HCT116 (cell line): ENCODE measurements at regions not wholly inside any gene's neighbourhood (a gene's known extent, or its start where the extent isn't known, plus 50 kb on each side); places are given as distances from the start of the nearest gene placed in this dataset.
A peak's percentile ranks its signal among the peaks of the same experiment; 100 is the strongest.

ENCODE experiments used
- ATAC-seq: fragments of 200-7000 bp; cut with Tn5 transposase; 2 replicates; pipeline ENCODE4 v1.9.1; 2020; ENCODE audit warnings: mild to moderate bottlenecking, moderate library complexity
- BruUV-seq: library from RNA; stranded (reverse); fragments of 400-500 nt; replicated peaks from 2 replicates; lab custom pipeline; 2021; lab: Mats Ljungman, UMichigan
- CTCF ChIA-PET: fragments of 300-600 bp; sonication (Branson Sonifier 250); formaldehyde crosslinking; loops from one replicate; lab custom pipeline; 2021; ENCODE audit warnings: antibody characterized with exemption; lab: Charles Lee
- POLR2A ChIA-PET: fragments of 300-600, 350-600 bp; sonication (Branson Sonifier 250); formaldehyde crosslinking; loops from one replicate; lab custom pipeline; 2021; ENCODE audit warnings: antibody characterized with exemption; lab: Charles Lee
- RAD21 ChIA-PET, 2 experiments: fragments of 300-600 bp; sonication (Branson Sonifier 250); formaldehyde crosslinking; loops; one replicate each; lab custom pipeline; 2023; ENCODE audit warnings: low total read pairs in 2 of 2; ENCODE audit not compliant: uncharacterized antibody in 2 of 2, unreplicated experiment in 2 of 2, low non-redundant PET in 1 of 2; lab: Charles Lee
- DNase-seq: peaks from one replicate; pipeline ENCODE4 v3.0.0-alpha.2; 2010; ENCODE audit warnings: low read depth, low spot score
- H2AFZ ChIP-seq: fragments of 200-600 bp; shearing (Covaris generic), sonication (generic); 2 replicates; pipeline ENCODE4 v1.6.1; 2017; ENCODE audit warnings: low read depth, mixed run types, mixed read lengths, antibody characterized with exemption, low read length; ENCODE audit not compliant: poor library complexity, severe bottlenecking
- H3K27ac ChIP-seq: 2 replicates; pipeline ENCODE4 v1.5.1; 2012; ENCODE audit warnings: low read depth, low read length
- H3K27me3 ChIP-seq: fragments of 200-600 bp; sonication (generic); 2 replicates; pipeline ENCODE4 v1.6.1; 2016; ENCODE audit warnings: mixed run types, low read length, mixed read lengths; ENCODE audit not compliant: insufficient read depth
- H3K36me3 ChIP-seq, 2 experiments: fragments of 200-500 bp in 1 of 2; fragments of 200-600 bp in 1 of 2; sonication (Bioruptor generic) in 1 of 2; sonication (generic) in 1 of 2; 2 replicates each; pipeline versions ENCODE4 v1.5.1 to v1.6.1; 2014 to 2016; ENCODE audit warnings: low read length in 2 of 2, inconsistent platforms in 1 of 2, mixed read lengths in 1 of 2, mixed run types in 1 of 2; ENCODE audit not compliant: insufficient read depth in 2 of 2, control insufficient read depth in 1 of 2
- H3K4me1 ChIP-seq, 2 experiments: fragments of 200-600 bp in 1 of 2; sonication (generic) in 1 of 2; 2 replicates each; pipeline versions ENCODE4 v1.5.1 to v1.6.1; 2012 to 2017; ENCODE audit warnings: low read length in 2 of 2, inconsistent platforms in 1 of 2, mild to moderate bottlenecking in 1 of 2, mixed read lengths in 1 of 2, mixed run types in 1 of 2, moderate library complexity in 1 of 2; ENCODE audit not compliant: insufficient read depth in 2 of 2, control insufficient read depth in 1 of 2
- H3K4me2 ChIP-seq: fragments of 200-600 bp; sonication (generic); 2 replicates; pipeline ENCODE4 v1.6.1; 2017; ENCODE audit warnings: mixed run types, low read length, mixed read lengths
- H3K4me3 ChIP-seq, 2 experiments: fragments of 200-600 bp in 1 of 2; sonication (generic) in 1 of 2; replicated peaks in 1 of 2; 2 replicates each; pipeline ENCODE4 v1.5.1; 2011 to 2016; ENCODE audit warnings: low read length in 2 of 2, control low read depth in 1 of 2, low read depth in 1 of 2, mild to moderate bottlenecking in 1 of 2, mixed read lengths in 1 of 2, mixed run types in 1 of 2
- H3K79me2 ChIP-seq: fragments of 200-600 bp; sonication (generic); 2 replicates; pipeline ENCODE4 v1.6.1; 2017; ENCODE audit warnings: mild to moderate bottlenecking, mixed run types, low read length, moderate library complexity, mixed read lengths; ENCODE audit not compliant: insufficient read depth
- H3K9ac ChIP-seq: fragments of 200-600 bp; sonication (generic); 2 replicates; pipeline ENCODE4 v1.6.1; 2016; ENCODE audit warnings: low read length, mixed read lengths
- H3K9me2 ChIP-seq: fragments of 200-600 bp; sonication (generic), shearing (Covaris generic); 2 replicates; pipeline ENCODE4 v1.6.1; 2017; ENCODE audit warnings: mixed run types, mild to moderate bottlenecking, moderate library complexity; ENCODE audit not compliant: insufficient read depth
- H3K9me3 ChIP-seq, 2 experiments: fragments of 200-500 bp in 1 of 2; fragments of 200-600 bp in 1 of 2; sonication (Bioruptor generic) in 1 of 2; sonication (generic) in 1 of 2; 2 replicates each; pipeline ENCODE4 v1.6.1; 2014 to 2017; ENCODE audit warnings: low read length in 2 of 2, mixed read lengths in 2 of 2, inconsistent platforms in 1 of 2, low read depth in 1 of 2, mild to moderate bottlenecking in 1 of 2, mixed run types in 1 of 2, moderate library complexity in 1 of 2; ENCODE audit not compliant: control insufficient read depth in 1 of 2, insufficient read depth in 1 of 2
- H4K20me1 ChIP-seq: fragments of 200-600 bp; sonication (generic), shearing (Covaris generic); 2 replicates; pipeline ENCODE4 v1.6.1; 2017; ENCODE audit warnings: mixed run types, mild to moderate bottlenecking, moderate library complexity; ENCODE audit not compliant: insufficient read depth
- CEBPB ChIP-seq: IDR thresholded peaks from 2 replicates; pipeline ENCODE4 v1.6.1; 2012; ENCODE audit warnings: low read depth
- EGR1 ChIP-seq: IDR thresholded peaks from 2 replicates; pipeline ENCODE4 v1.6.1; 2012; ENCODE audit warnings: low read depth
- ELF1 ChIP-seq: IDR thresholded peaks from 2 replicates; pipeline ENCODE4 v1.6.1; 2012; ENCODE audit warnings: low read depth, borderline replicate concordance
- EZH2 ChIP-seq: fragments of 200-600 bp; sonication (generic); IDR thresholded peaks from 2 replicates; pipeline ENCODE4 v1.6.1; 2017; ENCODE audit warnings: antibody characterized with exemption, mixed run types
- EZH2phosphoT487 ChIP-seq: fragments of 200-600 bp; IDR thresholded peaks from 2 replicates; pipeline ENCODE4 v1.6.1; 2018; ENCODE audit warnings: antibody characterized with exemption, borderline replicate concordance
- FOSL1 ChIP-seq: IDR thresholded peaks from 2 replicates; pipeline ENCODE4 v1.6.1; 2012; ENCODE audit warnings: low read depth
- JUND ChIP-seq: IDR thresholded peaks from 2 replicates; pipeline ENCODE4 v1.6.1; 2012
- POLR2AphosphoS5 ChIP-seq: IDR thresholded peaks from 2 replicates; pipeline ENCODE4 v1.6.1; 2011; ENCODE audit warnings: mild to moderate bottlenecking, low read depth, low read length, moderate library complexity
- SIN3A ChIP-seq: IDR thresholded peaks from 2 replicates; pipeline ENCODE4 v1.6.1; 2012; ENCODE audit warnings: low read depth
- SP1 ChIP-seq: IDR thresholded peaks from 2 replicates; pipeline ENCODE4 v1.6.1; 2012; ENCODE audit warnings: low read depth
- SRF ChIP-seq: IDR thresholded peaks from 2 replicates; pipeline ENCODE4 v1.6.1; 2012; ENCODE audit warnings: low read depth
- TCF7L2 ChIP-seq: IDR thresholded peaks from 2 replicates; pipeline ENCODE4 v1.7.0; 2011; ENCODE audit warnings: borderline replicate concordance, inconsistent platforms; ENCODE audit not compliant: insufficient read depth, insufficient read length; ENCODE audit errors: extremely low read depth
- ZNF274 ChIP-seq: fragments of 200-500 bp; sonication (Bioruptor generic); IDR thresholded peaks from 2 replicates; pipeline ENCODE4 v1.6.1; 2014; ENCODE audit warnings: mild to moderate bottlenecking, low read depth, low read length, inconsistent platforms
- intact Hi-C: fragments of 100-400 bp; cut with micrococcal nuclease; formaldehyde crosslinking; loops from 2 replicates; pipeline ENCODE4 v1.10.0; 2022
- TF ChIP-seq, protein P1 (sequence below): IDR thresholded peaks from 2 replicates; pipeline ENCODE4 v1.6.1; 2012
- TF ChIP-seq, protein P2 (sequence below): IDR thresholded peaks from 2 replicates; pipeline ENCODE4 v1.6.1; 2011; ENCODE audit warnings: mild to moderate bottlenecking, low read length, moderate library complexity; ENCODE audit not compliant: insufficient replicate concordance; ENCODE audit errors: extremely low read depth
- TF ChIP-seq, protein P3 (sequence below): IDR thresholded peaks from 2 replicates; pipeline ENCODE4 v1.6.1; 2012
- TF ChIP-seq, protein P4 (sequence below): IDR thresholded peaks from 2 replicates; pipeline ENCODE4 v1.6.1; 2012; ENCODE audit warnings: low read depth

DNA sequence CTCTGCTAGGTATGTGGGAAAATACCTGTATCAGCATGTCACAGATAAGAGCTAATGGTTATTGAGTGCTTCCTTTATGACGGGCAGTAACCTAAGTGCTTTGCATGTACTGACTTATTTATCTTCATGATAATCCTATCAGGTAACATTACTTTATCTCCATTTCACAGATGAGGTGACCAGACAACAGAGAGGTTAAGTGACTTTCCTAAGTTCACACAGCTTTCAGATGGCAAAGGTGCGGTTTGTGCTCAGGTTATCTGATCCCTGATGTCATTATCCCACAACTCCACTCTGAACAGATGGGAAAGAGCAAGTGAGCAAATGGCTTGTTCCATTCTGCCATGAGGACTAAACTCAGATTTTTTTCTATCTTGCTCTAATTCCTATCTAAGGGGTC, 217.0 kb upstream of the PODXL start (continued):
- TF ChIP-seq TCF7L2 = no peak
- no peak for TF ChIP-seq SRF
- no peak for TF ChIP-seq SP1
- TF ChIP-seq, protein P1, sequence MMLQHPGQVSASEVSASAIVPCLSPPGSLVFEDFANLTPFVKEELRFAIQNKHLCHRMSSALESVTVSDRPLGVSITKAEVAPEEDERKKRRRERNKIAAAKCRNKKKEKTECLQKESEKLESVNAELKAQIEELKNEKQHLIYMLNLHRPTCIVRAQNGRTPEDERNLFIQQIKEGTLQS = no peak

DNA sequence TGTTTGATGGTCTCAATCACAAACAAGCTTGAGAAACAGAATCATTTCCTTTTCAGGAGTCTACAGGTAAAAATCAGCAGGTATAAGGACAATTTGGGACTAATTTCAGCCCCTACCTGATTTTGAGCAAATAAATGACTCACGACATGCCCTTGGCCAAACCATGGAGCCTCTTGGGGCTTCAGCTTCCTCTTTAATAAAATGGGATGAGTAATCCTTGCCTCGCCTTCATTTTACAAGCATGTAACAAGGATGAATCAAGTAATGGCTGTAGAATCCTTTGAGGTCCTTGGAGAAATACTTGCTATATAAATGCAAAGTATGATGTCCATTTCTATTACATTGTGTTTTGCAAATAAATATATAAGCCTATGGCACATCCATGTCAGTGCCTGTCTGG, 212.8 kb upstream of the PODXL start:
- Histone ChIP-seq H3K9me2 (no peaks in the 10 kb centered on the region), H3K9me3 (no peaks in the 10 kb centered on the region), H3K4me3 (no peak overlapping the region), H2AFZ (no peak overlapping the region), H3K4me2 (peak overlapping the region; percentile 9), H3K79me2 (no peaks in the 10 kb centered on the region), H4K20me1 (no peaks in the 10 kb centered on the region), H3K4me1 (peaks cover 0 to 7% of the 10 kb centered on the region in 2 experiments; a peak in 2 of 4 replicates), H3K9ac (no peak overlapping the region), H3K27ac (no peak overlapping the region), H3K36me3 (no peaks in the 10 kb centered on the region), H3K27me3 (peaks cover 9% of the 10 kb centered on the region; the same call in 1 of the 2 replicates)
- POLR2A ChIA-PET = no interaction called here
- TF ChIP-seq POLR2AphosphoS5 = no peak
- TF ChIP-seq SIN3A = no peak
- TF ChIP-seq, protein P2, sequence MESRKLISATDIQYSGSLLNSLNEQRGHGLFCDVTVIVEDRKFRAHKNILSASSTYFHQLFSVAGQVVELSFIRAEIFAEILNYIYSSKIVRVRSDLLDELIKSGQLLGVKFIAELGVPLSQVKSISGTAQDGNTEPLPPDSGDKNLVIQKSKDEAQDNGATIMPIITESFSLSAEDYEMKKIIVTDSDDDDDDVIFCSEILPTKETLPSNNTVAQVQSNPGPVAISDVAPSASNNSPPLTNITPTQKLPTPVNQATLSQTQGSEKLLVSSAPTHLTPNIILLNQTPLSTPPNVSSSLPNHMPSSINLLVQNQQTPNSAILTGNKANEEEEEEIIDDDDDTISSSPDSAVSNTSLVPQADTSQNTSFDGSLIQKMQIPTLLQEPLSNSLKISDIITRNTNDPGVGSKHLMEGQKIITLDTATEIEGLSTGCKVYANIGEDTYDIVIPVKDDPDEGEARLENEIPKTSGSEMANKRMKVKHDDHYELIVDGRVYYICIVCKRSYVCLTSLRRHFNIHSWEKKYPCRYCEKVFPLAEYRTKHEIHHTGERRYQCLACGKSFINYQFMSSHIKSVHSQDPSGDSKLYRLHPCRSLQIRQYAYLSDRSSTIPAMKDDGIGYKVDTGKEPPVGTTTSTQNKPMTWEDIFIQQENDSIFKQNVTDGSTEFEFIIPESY = no peak
- no peak for TF ChIP-seq EZH2
- 0 out of 2 replicates have a peak, but pooled peaks have one; percentile 49 for TF ChIP-seq FOSL1
- TF ChIP-seq SP1 = 0 out of 2 replicates have a peak, but pooled peaks have one; percentile 20
- no peak for TF ChIP-seq EGR1
- TF ChIP-seq, protein P1 = no peak
- TF ChIP-seq JUND = peak; percentile 17; the same call in 1 of the 2 replicates
- TF ChIP-seq TCF7L2 = no peak
- no peak for TF ChIP-seq ZNF274
- TF ChIP-seq CEBPB = no peak
- TF ChIP-seq ELF1 = no peak
- TF ChIP-seq EZH2phosphoT487 = no peak
- TF ChIP-seq, protein P3, sequence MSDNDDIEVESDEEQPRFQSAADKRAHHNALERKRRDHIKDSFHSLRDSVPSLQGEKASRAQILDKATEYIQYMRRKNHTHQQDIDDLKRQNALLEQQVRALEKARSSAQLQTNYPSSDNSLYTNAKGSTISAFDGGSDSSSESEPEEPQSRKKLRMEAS = no peak
- TF ChIP-seq, protein P4, sequence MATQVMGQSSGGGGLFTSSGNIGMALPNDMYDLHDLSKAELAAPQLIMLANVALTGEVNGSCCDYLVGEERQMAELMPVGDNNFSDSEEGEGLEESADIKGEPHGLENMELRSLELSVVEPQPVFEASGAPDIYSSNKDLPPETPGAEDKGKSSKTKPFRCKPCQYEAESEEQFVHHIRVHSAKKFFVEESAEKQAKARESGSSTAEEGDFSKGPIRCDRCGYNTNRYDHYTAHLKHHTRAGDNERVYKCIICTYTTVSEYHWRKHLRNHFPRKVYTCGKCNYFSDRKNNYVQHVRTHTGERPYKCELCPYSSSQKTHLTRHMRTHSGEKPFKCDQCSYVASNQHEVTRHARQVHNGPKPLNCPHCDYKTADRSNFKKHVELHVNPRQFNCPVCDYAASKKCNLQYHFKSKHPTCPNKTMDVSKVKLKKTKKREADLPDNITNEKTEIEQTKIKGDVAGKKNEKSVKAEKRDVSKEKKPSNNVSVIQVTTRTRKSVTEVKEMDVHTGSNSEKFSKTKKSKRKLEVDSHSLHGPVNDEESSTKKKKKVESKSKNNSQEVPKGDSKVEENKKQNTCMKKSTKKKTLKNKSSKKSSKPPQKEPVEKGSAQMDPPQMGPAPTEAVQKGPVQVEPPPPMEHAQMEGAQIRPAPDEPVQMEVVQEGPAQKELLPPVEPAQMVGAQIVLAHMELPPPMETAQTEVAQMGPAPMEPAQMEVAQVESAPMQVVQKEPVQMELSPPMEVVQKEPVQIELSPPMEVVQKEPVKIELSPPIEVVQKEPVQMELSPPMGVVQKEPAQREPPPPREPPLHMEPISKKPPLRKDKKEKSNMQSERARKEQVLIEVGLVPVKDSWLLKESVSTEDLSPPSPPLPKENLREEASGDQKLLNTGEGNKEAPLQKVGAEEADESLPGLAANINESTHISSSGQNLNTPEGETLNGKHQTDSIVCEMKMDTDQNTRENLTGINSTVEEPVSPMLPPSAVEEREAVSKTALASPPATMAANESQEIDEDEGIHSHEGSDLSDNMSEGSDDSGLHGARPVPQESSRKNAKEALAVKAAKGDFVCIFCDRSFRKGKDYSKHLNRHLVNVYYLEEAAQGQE = no peak
- no TSS peak for BruUV-seq
- RAD21 ChIA-PET = no interaction called here
- CTCF ChIA-PET = no interaction called here
- no peak for ATAC-seq
- intact Hi-C loops = no loop called here
- DNase-seq = peak; percentile 6
